Activated CD8-positive, alpha-beta memory T cell treated with anti-CD3 and anti-CD28 coated beads for 36 hours (primary cell): ENCODE measurements at regions not wholly inside any gene's neighbourhood (a gene's known extent, or its start where the extent isn't known, plus 50 kb on each side); places are given as distances from the start of the nearest gene placed in this dataset.

Experiments used
- CTCF ChIA-PET: fragments of 350-600 bp; sonication (Branson Sonifier 250); formaldehyde crosslinking; loops from one replicate; lab custom pipeline; 2021; ENCODE audit warnings: antibody characterized with exemption; lab: Charles Lee
- POLR2A ChIA-PET: fragments of 350-600 bp; sonication (Branson Sonifier 250); formaldehyde crosslinking; loops from one replicate; lab custom pipeline; 2021; ENCODE audit warnings: antibody characterized with exemption; lab: Charles Lee

DNA sequence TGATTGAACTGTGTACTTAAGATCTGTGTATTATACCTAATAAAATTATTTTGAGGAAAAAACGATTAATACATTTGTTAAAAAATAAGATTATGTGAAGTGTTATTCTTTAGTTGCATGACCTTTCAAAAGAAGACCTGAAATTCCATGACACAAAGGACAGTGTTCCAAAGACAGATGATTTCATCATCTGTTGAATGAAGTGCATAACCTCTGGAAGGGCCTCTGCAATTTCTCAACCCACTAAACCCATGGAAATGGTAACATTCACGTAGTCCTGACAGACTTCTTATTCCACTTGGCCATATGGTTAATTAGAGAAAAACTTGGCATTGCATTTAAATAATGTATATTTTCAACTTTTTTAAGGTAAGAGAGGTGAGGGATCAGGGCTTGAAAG lies 167.2 kb upstream of the CTNND2 start:
- POLR2A ChIA-PET = no interaction called here
- CTCF ChIA-PET = no interaction called here

DNA sequence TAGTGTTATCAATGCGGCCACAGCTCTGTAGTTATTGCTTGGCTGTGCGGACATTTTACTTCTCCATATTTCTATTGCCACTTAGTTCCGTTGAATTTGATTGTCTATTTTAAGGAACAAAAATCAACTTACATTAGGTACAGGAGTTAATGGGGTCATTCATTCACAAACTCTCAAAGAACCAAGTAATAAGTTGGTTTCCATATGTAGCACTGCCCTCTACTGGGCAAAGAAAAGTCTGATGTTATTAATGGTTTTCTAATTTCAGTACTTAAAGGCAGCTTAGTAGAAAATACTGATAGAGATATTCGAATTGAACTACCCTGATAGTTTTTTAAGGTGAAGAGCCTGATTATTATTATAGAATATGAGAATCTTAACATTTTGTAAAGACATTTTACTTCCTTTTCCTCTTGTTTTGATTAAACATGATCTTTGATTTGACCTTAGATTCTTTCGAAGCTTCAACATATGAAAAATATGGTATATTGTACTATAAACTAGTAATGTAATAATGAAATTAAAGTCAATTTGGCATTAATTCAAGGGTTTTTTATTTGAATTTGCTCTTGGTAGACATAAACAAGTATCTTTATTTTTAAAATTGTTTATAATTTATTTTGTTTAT lies 119.5 kb upstream of the CTNND2 start:
- ChIA-PET CTCF (no interaction called here), POLR2A (no interaction called here)

DNA sequence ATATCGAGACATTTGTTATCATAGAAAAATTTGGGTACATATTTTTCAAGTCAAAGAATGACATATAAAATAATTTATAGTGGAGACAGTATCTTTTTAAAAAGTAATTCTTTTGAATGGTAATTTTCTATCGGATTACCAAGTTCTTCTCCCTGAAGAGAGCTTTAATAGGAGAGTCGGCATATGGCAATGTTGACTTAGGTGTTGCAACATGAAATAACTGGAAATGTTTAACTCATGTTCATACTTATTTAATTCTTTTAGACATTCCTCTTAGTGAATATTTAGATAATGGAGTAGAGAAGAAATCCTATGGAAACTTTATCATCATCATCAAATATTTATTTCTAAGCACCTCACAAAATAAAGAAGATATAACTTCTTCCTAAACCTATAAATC lies 118.2 kb upstream of the CTNND2 start:
- ChIA-PET CTCF (no interaction called here), POLR2A (no interaction called here)

DNA sequence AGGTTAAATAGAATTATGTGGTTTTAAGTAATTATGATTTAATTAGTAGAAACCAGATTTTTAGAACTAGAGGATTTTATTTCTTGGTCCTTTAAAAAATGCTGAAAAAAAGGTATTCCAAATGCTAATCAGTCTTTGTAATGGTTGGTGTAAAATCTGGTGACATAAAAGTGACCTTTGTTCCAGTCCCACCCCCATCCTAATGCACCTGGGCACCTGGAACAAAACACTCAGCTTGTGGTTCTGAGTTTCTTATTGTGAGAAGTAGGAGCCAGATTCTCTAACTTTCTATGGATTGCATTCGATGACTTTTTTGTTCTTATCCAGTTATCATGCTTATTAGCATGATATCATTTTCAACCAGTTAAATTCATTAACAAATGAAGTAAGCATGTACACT lies 115.1 kb upstream of the CTNND2 start:
- CTCF ChIA-PET = no interaction called here
- POLR2A ChIA-PET = no interaction called here

DNA sequence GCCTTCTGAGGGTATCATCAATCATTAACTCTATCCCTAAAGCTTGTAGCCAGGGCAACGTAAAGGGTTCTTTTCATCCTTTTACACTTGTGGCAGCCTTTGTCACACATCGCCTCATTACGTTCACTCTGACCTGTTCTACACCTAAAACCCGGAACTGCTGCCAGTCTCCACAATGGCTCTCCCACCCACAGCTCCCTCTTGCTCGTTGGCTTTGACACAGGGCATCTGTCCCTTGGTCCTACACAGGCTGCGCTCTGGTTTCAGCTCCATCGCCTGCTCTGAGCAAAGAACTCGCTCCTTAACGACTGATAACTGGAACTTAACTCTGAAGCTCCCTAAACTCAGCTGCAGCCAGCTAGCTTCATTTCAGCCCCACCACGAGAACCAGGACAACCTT lies 112.8 kb upstream of the CTNND2 start:
- POLR2A ChIA-PET = no interaction called here

DNA sequence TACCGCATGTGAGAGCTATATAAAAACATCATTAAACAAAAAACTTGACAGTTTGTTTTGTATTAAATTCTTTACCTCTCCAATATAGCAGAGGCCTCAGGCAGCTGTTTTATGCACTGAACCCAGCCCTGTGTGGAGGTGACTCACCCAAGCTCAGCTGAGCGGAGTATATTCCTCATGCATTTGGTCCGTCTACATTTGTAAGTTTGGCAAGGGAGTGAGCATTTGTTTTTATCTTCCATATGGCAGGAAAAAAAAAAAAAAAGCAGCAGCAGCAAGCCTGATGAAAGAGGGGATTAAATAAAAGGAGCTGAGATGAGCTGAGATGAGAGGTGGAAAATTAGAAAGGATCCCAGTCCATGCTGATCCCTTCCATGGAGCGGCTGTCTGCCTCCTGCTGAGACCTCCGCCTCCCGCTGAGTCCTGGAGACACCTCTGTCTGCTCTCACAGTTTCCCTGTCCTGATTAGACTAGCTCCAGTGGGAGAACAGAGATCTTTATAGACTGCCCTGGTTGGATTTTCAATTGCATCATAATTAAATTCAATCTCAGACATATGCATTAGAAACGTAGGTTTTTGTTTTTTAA lies 112.0 kb upstream of the CTNND2 start:
- POLR2A ChIA-PET = no interaction called here

More for the DNA sequence above, 112.8 kb upstream of the CTNND2 start:
- CTCF ChIA-PET = no interaction called here

DNA sequence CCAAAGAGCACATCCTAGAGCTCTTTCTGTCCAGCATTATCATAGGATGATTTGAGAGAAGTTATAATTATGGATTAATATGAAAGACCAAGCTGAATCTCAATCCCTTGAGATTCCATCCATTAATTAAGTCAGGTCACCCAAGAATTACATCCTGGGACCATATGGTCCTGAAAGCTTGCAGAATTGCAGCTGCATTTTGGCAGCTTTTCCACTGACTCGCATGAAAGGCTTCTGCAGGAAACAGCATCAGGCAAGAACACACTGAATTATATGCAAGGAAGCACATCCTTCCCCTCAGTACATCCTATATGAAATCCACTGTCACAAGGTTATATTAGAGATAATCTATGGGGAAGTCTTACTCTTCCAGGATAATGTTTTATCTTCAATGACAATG lies 109.1 kb upstream of the CTNND2 start:
- ChIA-PET POLR2A (no interaction called here), CTCF (no interaction called here)

More for the DNA sequence above, 112.0 kb upstream of the CTNND2 start:
- CTCF ChIA-PET = interaction anchor here (0.7 kb wide), 1 partner anchor 30 kb away, joined by 3 read pairs; no protein-coding TSS in a partner anchor

DNA sequence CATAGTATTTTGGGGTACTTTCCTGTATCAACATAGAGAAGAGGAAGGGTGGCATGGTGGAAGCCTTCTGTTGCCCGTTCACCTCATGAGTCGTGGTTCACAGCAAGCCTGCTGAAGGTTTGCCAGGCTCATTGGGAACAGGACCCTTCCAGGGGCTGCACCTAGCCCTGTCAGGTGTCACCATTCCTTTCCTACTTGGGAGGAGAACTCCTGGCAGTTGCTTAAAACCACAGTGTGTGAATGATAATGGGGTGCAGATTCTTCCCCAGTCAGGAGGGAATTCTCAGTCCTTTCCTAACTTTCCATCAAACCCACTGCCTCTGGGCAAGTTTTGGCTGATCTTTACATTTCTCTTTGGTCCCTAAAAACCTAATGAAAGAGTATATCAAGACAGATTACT lies 99.4 kb upstream of the CTNND2 start:
- ChIA-PET CTCF (no interaction called here), POLR2A (no interaction called here)

DNA sequence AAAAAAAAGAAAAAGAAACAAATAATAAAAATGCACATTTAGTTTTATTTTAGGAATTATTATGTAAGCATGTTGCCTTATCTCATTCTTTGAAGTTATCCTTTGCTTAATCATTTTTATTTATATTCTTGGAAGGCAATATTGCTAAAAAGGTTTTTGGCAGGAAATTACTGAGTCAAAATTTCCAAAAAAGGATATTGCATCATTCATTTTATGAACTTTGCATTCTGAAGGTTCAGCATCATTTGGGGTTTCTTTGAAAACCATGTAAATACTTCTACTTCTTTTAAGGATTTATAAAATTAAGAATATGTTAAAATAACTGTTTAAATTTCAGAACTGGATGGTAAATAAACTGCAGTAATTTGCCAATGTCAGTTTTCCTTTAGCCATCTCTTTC lies 94.2 kb upstream of the CTNND2 start:
- ChIA-PET CTCF (no interaction called here), POLR2A (no interaction called here)

DNA sequence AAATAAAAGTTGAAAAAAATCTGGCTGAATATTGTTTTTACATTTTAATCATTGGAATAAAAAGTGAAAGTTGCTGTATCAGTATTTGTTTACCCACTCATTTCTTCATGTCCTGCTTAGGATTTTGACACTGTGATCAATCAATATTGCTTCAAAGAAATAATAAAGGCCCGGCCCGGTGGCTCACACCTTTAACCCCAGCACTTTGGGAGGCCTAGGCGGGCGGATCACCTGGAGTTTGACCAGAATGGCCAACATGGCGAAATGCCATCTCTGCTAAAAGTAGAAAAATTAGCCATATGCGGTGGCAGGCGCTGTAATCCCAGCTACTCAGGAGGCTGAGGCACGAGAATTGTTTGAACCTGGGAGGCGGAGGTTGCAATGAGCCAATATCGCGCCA lies 93.7 kb upstream of the CTNND2 start:
- POLR2A ChIA-PET = no interaction called here

DNA sequence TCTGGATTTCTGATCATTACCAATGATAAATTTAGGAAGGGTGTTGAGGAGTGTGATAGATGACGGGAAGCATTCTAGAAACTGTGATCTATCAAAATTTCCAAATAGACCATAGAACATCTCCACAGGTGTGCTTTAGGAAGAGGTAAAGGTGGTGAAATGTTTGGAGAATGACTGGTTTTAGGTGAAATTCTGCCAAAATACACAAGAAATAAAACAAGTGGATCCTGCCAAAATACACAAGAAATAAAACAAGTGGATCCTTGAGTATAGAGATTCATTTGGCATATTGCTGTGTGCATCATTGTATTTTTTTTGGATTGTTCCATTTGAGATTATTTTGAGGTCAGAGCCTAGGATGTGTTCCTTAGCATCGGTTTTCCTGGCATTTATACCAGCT lies 88.3 kb upstream of the CTNND2 start:
- CTCF ChIA-PET = no interaction called here
- POLR2A ChIA-PET = no interaction called here

More for the DNA sequence above, 93.7 kb upstream of the CTNND2 start:
- CTCF ChIA-PET = no interaction called here

DNA sequence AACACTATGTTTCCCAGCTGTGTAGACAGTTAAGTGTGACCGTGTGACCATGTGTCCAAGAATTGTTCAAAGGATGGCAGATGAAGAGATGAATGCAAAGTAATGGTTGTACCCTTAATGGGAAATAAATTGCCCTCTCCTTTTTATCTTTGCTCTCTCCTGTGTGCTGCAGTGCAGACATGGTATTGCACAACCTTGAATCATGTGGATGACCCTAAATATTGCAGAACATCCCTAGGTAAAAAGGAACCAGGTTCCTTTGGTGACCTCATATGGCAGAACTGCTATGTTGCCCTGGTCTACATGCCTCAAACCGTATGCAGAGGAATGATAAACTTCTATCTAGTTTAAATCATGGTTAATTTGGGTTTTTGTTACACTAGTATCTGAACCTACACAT lies 81.7 kb upstream of the CTNND2 start:
- ChIA-PET POLR2A (no interaction called here), CTCF (no interaction called here)

DNA sequence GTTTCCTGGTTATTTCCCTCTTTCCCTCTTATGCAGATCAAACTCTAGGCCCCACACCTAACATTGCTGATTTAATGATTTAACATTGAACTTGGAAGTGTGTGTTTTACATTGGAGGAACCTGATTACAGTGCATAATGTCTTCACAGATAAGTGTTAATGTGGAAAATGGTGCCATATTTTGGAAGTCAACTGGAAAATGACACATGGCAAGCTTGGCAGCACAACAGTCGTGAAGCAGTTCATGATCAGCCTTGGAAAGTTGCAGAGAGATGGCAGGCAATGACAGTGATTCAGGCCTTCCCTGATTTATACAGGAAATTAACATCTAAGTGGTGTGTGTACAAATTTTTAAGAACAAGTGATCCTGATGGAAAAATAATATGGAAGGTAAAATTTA lies 80.0 kb upstream of the CTNND2 start:
- CTCF ChIA-PET = no interaction called here
- POLR2A ChIA-PET = no interaction called here

DNA sequence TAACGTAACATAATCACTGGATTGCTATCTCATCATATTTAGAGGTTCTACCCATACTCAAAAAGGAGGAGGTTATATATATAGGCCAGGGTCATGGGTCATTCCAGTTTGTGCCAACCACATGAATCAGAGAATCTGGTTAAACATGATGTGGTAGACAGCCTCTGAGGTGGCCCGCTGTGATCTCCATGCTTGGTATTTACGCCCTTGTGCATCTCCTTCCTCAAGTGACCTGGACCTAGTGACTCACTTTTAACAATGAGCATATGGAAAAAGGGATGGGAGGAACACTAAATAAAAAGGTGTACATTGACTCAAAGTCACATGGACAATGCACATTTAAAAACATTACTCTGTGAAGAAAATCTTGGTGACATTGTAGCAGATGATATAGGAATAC lies 77.7 kb upstream of the CTNND2 start:
- POLR2A ChIA-PET = no interaction called here
- CTCF ChIA-PET = no interaction called here

DNA sequence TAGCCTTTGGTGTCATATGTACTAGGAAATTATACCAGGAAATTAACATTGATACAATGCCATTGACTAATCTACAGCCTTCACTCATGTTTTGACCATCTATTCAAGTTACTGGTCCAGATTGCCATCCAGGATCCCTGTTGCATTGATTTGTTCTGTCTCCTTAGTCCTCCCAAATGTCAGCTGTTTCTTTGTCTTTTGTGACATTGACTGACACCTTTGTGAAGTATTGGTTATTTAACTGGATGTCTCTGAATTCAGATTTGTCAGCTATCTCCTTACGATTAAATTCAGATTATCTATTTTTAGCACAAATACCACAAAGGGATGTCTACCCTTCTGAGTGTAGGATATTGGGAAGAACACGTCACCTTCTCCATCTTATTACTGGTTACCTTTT lies 73.7 kb upstream of the CTNND2 start:
- POLR2A ChIA-PET = no interaction called here
- CTCF ChIA-PET = no interaction called here

DNA sequence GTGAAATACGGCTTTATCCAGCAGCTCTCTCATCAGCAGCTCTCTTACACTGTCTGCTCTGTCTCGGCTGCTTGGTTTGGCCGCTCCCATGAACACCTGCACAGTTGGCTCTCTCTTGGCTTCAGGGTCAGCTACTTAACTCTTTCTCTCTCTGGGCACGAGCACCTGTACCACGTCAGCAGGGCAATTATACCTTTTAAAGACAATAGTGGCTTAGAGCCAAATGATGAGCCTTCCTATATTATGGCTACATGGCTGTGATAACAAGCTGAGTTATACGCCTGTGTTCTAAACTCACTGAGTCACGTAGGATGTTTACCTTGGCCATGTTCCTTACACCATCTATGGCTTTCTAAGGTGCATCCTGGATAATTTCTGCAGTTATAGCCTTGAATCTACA lies 69.2 kb upstream of the CTNND2 start:
- POLR2A ChIA-PET = no interaction called here
- CTCF ChIA-PET = no interaction called here

DNA sequence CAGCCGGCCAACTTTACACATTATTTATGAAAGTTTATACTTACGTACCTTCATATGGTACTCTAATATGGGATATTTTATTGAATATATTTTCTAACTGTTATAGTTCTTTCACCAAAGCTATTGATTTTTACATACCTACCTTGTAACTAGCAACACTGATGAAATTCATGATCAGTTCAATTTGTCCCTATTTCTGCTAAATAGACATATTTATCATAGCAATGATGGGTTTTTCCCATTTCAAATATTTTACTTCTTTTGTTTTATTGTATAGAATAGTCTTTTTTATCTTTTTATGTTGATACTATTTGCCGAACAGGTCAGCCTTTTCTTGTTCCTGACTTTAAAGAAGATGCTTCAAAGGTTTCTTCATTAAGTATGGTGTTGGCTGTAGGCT lies 59.0 kb upstream of the CTNND2 start:
- POLR2A ChIA-PET = no interaction called here
- CTCF ChIA-PET = no interaction called here

DNA sequence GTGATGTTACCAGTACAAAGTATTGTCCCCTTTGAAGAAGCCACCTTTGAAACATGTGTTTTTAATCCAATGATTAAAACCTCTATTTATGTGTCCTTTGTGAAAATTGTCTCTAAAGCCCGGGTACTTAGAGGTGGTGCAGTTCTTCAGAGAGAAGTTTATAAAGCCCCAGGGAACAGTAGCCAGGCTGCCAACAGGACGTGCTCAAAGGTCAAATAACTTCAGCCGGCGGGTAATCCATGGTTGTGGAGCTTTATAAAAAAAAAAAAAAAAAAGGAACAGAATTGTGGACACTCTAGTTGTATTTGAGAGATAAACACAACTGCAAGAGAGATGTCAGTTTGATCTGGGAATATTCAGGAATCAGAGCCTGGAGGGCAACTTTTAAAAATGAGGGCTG lies 57.9 kb upstream of the CTNND2 start:
- POLR2A ChIA-PET = no interaction called here
- CTCF ChIA-PET = interaction anchor here (0.7 kb wide), 1 partner anchor 47 kb away, joined by 3 read pairs; no protein-coding TSS in a partner anchor

DNA sequence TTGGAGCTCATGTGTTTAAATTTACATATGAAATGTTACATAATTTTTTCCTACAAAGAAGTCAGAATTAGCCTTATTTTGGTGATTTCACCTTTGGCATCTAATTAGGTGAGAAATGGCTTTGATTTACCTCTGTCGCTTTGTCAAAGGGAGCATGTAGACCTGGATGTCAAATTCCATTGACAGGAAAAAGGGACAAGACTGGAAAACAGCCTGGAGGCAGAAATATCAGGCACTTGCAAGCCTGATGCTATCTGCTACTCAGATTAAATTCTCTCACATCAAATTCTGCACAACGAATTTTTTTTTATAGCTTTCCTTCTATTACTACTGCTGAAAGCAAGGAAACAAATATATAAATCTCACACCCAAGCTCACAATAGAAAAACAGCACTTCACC lies 54.1 kb upstream of the CTNND2 start:
- ChIA-PET POLR2A (no interaction called here), CTCF (no interaction called here)

DNA sequence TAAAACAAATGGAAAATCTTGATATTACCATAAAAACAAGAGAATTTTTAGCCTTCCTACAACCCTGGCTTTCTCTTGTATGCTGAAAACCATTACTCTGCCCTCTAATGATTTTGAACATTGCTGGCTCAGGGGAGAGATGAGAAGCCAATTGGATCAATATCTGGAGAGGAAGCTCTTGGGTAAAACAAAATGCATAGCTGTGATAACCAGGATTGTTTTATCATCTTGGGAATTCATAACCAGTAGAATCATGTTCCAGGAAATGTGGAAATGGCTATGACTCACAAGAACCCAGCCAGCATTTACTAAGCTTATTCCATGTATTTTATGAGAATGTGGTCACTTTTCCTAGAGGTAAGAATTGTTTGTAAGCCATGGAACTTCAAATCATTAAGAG lies 51.1 kb upstream of the CTNND2 start:
- CTCF ChIA-PET = no interaction called here
- POLR2A ChIA-PET = no interaction called here
